Upper lobe of left lung (tissue), 4 donors: ENCODE measurements at regions not wholly inside any gene's neighbourhood (a gene's known extent, or its start where the extent isn't known, plus 50 kb on each side); places are given as distances from the start of the nearest gene placed in this dataset.

Experiments
- CTCF ChIP-seq, 6 experiments: fragments of 450-650 bp in 4 of 6; fragments of 200-600 bp in 2 of 6; sonication (generic) in 2 of 6; IDR thresholded peaks; one replicate each; pipeline ENCODE4 v1.5.1; 2016 to 2019; ENCODE audit warnings: antibody characterized with exemption in 6 of 6
- EP300 ChIP-seq, 4 donors: sonication (generic); formaldehyde crosslinking; IDR thresholded peaks; one replicate each; pipeline ENCODE4 v1.5.1; 2017; ENCODE audit warnings: antibody characterized with exemption in 4 of 4, control low read depth in 2 of 4
- POLR2A ChIP-seq, 4 donors: fragments of 450-650 bp; IDR thresholded peaks; one replicate each; pipeline ENCODE4 v1.5.1; 2016 to 2017; ENCODE audit warnings: antibody characterized with exemption in 4 of 4, mild to moderate bottlenecking in 2 of 4
- POLR2AphosphoS5 ChIP-seq, 2 donors: sonication (generic); formaldehyde crosslinking; IDR thresholded peaks; one replicate each; pipeline ENCODE4 v1.5.1; 2017; ENCODE audit warnings: antibody characterized with exemption in 2 of 2

- TF ChIP-seq POLR2AphosphoS5 (IDR thresholded peaks at IDR 0.05) (no peak), POLR2A (IDR thresholded peaks at IDR 0.05) (no peak), CTCF (IDR thresholded peaks at IDR 0.05) (no peak), EP300 (IDR thresholded peaks at IDR 0.05) (no peak)
Observed at GRCh38 chr18:23340661-23341060, 112.4 kb upstream of the RIOK3 start.
